ENCODE measurements at regions not wholly inside any gene's neighbourhood (a gene's known extent, or its start where the extent isn't known, plus 50 kb on each side); places are given as distances from the start of the nearest gene placed in this dataset.
A peak's percentile ranks its signal among the peaks of the same experiment; 100 is the strongest.
"Not testable (repeated sequence)": the region's sequence is repeated elsewhere in the genome, so short reads cannot be mapped to it uniquely, and the experiment has no call there.

DNA sequence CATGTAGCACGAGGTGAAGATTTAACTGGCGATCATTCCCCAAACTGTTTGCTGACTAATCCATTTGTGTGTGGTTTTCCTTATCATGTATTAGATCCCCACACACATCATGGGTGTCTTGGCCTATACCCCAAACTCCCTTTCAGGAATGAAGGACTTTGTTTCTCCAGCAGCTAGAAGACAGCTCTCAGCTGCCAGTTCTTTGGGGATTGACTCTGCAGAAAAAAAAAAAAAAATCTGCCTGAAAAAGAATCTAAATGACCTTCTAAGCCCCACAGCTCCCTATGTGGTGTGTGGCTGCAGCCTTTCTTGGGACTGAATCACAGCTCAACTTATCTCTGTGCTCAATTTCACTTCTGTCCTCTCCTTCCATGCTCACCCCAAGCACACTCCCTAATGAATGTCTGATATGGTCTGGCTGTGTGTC lies 256.3 kb upstream of the DUSP10 start:
- no peak overlapping the region for H3K27ac ChIP-seq (ENCODE audit: low read depth in 1 of 2, low read length in 1 of 2)
- TF ChIP-seq, protein P1, sequence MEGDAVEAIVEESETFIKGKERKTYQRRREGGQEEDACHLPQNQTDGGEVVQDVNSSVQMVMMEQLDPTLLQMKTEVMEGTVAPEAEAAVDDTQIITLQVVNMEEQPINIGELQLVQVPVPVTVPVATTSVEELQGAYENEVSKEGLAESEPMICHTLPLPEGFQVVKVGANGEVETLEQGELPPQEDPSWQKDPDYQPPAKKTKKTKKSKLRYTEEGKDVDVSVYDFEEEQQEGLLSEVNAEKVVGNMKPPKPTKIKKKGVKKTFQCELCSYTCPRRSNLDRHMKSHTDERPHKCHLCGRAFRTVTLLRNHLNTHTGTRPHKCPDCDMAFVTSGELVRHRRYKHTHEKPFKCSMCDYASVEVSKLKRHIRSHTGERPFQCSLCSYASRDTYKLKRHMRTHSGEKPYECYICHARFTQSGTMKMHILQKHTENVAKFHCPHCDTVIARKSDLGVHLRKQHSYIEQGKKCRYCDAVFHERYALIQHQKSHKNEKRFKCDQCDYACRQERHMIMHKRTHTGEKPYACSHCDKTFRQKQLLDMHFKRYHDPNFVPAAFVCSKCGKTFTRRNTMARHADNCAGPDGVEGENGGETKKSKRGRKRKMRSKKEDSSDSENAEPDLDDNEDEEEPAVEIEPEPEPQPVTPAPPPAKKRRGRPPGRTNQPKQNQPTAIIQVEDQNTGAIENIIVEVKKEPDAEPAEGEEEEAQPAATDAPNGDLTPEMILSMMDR (IDR thresholded peaks at IDR 0.05; ENCODE audit: control extremely low read depth, extremely low read depth) = no peak
- no peaks in the 10 kb centered on the region for H3K9me3 ChIP-seq (ENCODE audit: control insufficient read depth in 4 of 4, insufficient read depth in 3 of 4, low read length in 3 of 4)
- peaks cover 0 to 14% (median 0%) of the 10 kb centered on the region in 5 donors for H3K4me1 ChIP-seq (ENCODE audit: control insufficient read depth in 5 of 5, insufficient read depth in 5 of 5, low read length in 5 of 5)
- WGBS, 2 donors = 61 to 70% methylated on average over 2 of the region's 2 CpGs
- ATAC-seq (ENCODE audit: insufficient read depth, low FRiP score) (peak; percentile 39), DNase-seq (peak; percentile 20 to 83 (median 76))
- no peak overlapping the region for H3K9ac ChIP-seq (ENCODE audit: insufficient read depth in 1 of 2, low read length in 2 of 2)
- H3K27me3 ChIP-seq (ENCODE audit: control insufficient read depth in 3 of 3, insufficient read depth in 3 of 3, low read length in 2 of 3) = no peaks in the 10 kb centered on the region
- H3K36me3 ChIP-seq (ENCODE audit: control insufficient read depth in 4 of 4, insufficient read depth in 4 of 4, low read length in 4 of 4) = no peaks in the 10 kb centered on the region
- H3K4me3 ChIP-seq = no peak overlapping the region

DNA sequence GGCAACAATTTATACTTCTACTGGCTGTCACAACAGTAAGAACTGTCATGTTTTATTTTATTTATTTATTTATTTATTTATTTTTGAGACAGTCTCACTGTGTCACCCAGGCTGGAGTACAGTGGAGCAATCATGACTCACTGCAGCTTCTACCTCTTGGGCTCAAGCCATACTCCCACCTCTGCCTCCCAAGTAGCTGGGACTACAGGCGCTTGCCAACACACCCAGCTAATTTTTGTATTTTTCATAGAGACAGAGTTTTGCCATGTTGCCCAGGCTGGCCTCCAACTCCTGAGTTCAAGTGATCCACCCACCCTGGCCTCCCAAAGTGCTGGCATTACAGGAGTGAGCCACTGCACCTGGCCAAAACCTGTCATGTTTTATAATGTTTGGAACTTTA lies 255.1 kb upstream of the DUSP10 start:
- WGBS, 2 donors = 85 to 91% methylated on average over 1 of the region's 1 CpG
- not testable (repeated sequence) for H3K9me3 ChIP-seq (ENCODE audit: control insufficient read depth in 4 of 4, insufficient read depth in 3 of 4, low read length in 3 of 4); H3K4me3 ChIP-seq; H3K9ac ChIP-seq (ENCODE audit: insufficient read depth in 1 of 2, low read length in 2 of 2); DNase-seq; ATAC-seq (ENCODE audit: insufficient read depth, low FRiP score); H3K36me3 ChIP-seq (ENCODE audit: control insufficient read depth in 4 of 4, insufficient read depth in 4 of 4, low read length in 4 of 4); H3K27ac ChIP-seq (ENCODE audit: low read depth in 1 of 2, low read length in 1 of 2); H3K27me3 ChIP-seq (ENCODE audit: control insufficient read depth in 3 of 3, insufficient read depth in 3 of 3, low read length in 2 of 3)
- peaks cover 0 to 14% (median 0%) of the 10 kb centered on the region in 5 donors for H3K4me1 ChIP-seq (ENCODE audit: control insufficient read depth in 5 of 5, insufficient read depth in 5 of 5, low read length in 5 of 5)

DNA sequence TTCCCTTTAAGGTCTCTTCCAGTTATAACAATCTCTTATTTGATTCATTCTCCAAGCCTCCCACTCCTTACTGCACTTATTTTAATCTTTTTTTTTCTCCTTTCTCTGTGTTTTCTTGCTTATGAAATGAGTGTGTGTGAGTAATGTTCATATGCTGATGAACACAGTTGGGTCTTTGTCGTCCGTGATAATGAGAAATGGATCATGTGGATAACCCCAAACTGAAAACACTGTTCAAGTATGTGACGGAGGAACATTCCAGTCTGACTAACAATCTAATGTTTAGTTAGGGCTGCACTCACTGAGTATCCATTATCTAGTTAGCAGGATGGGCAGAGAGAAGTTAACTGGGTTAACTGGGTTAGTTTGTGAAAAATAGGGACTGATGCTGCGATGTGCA lies 253.1 kb upstream of the DUSP10 start:
- TF ChIP-seq, protein P1 (IDR thresholded peaks at IDR 0.05; ENCODE audit: control extremely low read depth, extremely low read depth) = no peak
- Histone ChIP-seq H3K4me1 (ENCODE audit: control insufficient read depth in 5 of 5, insufficient read depth in 5 of 5, low read length in 5 of 5) (peaks cover 0 to 14% (median 0%) of the 10 kb centered on the region in 5 donors), H3K9ac (ENCODE audit: insufficient read depth in 1 of 2, low read length in 2 of 2) (no peak overlapping the region), H3K27ac (ENCODE audit: low read depth in 1 of 2, low read length in 1 of 2) (no peak overlapping the region), H3K36me3 (ENCODE audit: control insufficient read depth in 4 of 4, insufficient read depth in 4 of 4, low read length in 4 of 4) (no peaks in the 10 kb centered on the region), H3K4me3 (no peak overlapping the region), H3K27me3 (ENCODE audit: control insufficient read depth in 3 of 3, insufficient read depth in 3 of 3, low read length in 2 of 3) (no peaks in the 10 kb centered on the region), H3K9me3 (ENCODE audit: control insufficient read depth in 4 of 4, insufficient read depth in 3 of 4, low read length in 3 of 4) (no peaks in the 10 kb centered on the region)
- ATAC-seq (ENCODE audit: insufficient read depth, low FRiP score) (no peak), DNase-seq (peak in 1 of 3 donors; percentile 25)
- 73 to 80% methylated on average over 4 of the region's 4 CpGs for WGBS, 2 donors

DNA sequence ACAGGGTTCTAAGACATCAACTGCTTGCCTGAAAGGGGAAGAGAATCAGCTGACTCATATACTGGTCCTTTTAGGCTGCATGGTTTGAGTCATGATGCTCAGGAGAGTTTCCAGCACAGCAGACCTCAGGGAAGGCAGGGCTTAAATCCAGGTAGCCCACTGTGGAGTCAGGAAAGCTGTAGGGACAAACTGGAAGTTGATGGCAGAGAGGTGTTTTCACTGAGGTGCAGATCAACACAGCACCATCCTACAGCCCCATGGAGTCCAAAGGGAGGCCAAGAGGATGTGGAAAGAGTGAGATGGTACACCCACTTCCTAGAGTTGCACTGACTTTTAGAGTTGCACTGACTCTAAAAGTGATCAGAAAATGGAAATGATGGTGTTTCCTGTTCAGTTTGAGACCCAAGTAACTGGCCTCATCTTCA lies 252.4 kb upstream of the DUSP10 start:
- H3K4me1 ChIP-seq (ENCODE audit: control insufficient read depth in 5 of 5, insufficient read depth in 5 of 5, low read length in 5 of 5) = peaks cover 0 to 14% (median 0%) of the 10 kb centered on the region in 5 donors
- TF ChIP-seq, protein P1 (IDR thresholded peaks at IDR 0.05; ENCODE audit: control extremely low read depth, extremely low read depth) = no peak
- H3K9me3 ChIP-seq (ENCODE audit: control insufficient read depth in 4 of 4, insufficient read depth in 3 of 4, low read length in 3 of 4) = no peaks in the 10 kb centered on the region
- H3K27me3 ChIP-seq (ENCODE audit: control insufficient read depth in 3 of 3, insufficient read depth in 3 of 3, low read length in 2 of 3) = no peaks in the 10 kb centered on the region
- H3K36me3 ChIP-seq (ENCODE audit: control insufficient read depth in 4 of 4, insufficient read depth in 4 of 4, low read length in 4 of 4) = no peaks in the 10 kb centered on the region
- peak overlapping the region in 1 of 2 donors; percentile 40 for H3K27ac ChIP-seq (ENCODE audit: low read depth in 1 of 2, low read length in 1 of 2)
- H3K4me3 ChIP-seq = no peak overlapping the region
- H3K9ac ChIP-seq (ENCODE audit: insufficient read depth in 1 of 2, low read length in 2 of 2) = no peak overlapping the region
- no peak for DNase-seq
- no peak for ATAC-seq (ENCODE audit: insufficient read depth, low FRiP score)

Data from lung (tissue), 11 donors.